ENCODE measurements at regions not wholly inside any gene's neighbourhood (a gene's known extent, or its start where the extent isn't known, plus 50 kb on each side); places are given as distances from the start of the nearest gene placed in this dataset.

GRCh38 chr11:80523057-80523456 lies 1082.2 kb upstream of the TENM4 start:
- no peak for DNase-seq (ENCODE audit: insufficient read length, low spot score)
- no peak for TF ChIP-seq CTCF (IDR thresholded peaks at IDR 0.05; ENCODE audit: insufficient read depth, missing control alignments)
- FAIRE-seq: no peak

GRCh38 chr11:80521592-80521991 lies 1080.8 kb upstream of the TENM4 start:
- FAIRE-seq (no peak), DNase-seq (ENCODE audit: insufficient read length, low spot score) (no peak)
- TF ChIP-seq CTCF (IDR thresholded peaks at IDR 0.05; ENCODE audit: insufficient read depth, missing control alignments): no peak

- DNase-seq (ENCODE audit: insufficient read length, low spot score) (no peak), FAIRE-seq (no peak)
- no peak for TF ChIP-seq CTCF (IDR thresholded peaks at IDR 0.05; ENCODE audit: insufficient read depth, missing control alignments)
Measured at GRCh38 chr11:80520507-80520887, 1079.7 kb upstream of the TENM4 start.

- no peak for DNase-seq (ENCODE audit: insufficient read length, low spot score)
- no peak for TF ChIP-seq CTCF (IDR thresholded peaks at IDR 0.05; ENCODE audit: insufficient read depth, missing control alignments)
- FAIRE-seq: no peak
Measured at GRCh38 chr11:80519596-80520506, 1079.0 kb upstream of the TENM4 start.

- no peak for TF ChIP-seq CTCF (IDR thresholded peaks at IDR 0.05; ENCODE audit: insufficient read depth, missing control alignments)
- no peak for FAIRE-seq
- DNase-seq (ENCODE audit: insufficient read length, low spot score): no peak
Measured at GRCh38 chr11:80517701-80518100, 1076.9 kb upstream of the TENM4 start.

GRCh38 chr11:80515097-80515496 lies 1074.3 kb upstream of the TENM4 start:
- FAIRE-seq: no peak
- no peak for TF ChIP-seq CTCF (IDR thresholded peaks at IDR 0.05; ENCODE audit: insufficient read depth, missing control alignments)

GRCh38 chr11:80512491-80512890 lies 1071.7 kb upstream of the TENM4 start:
- DNase-seq (ENCODE audit: insufficient read length, low spot score): no peak
- FAIRE-seq: no peak
- no peak for TF ChIP-seq CTCF (IDR thresholded peaks at IDR 0.05; ENCODE audit: insufficient read depth, missing control alignments)

More at GRCh38 chr11:80515097-80515496, 1074.3 kb upstream of the TENM4 start:
- DNase-seq (ENCODE audit: insufficient read length, low spot score): no peak
